ENCODE measurements at regions not wholly inside any gene's neighbourhood (a gene's known extent, or its start where the extent isn't known, plus 50 kb on each side); places are given as distances from the start of the nearest gene placed in this dataset.

DNA sequence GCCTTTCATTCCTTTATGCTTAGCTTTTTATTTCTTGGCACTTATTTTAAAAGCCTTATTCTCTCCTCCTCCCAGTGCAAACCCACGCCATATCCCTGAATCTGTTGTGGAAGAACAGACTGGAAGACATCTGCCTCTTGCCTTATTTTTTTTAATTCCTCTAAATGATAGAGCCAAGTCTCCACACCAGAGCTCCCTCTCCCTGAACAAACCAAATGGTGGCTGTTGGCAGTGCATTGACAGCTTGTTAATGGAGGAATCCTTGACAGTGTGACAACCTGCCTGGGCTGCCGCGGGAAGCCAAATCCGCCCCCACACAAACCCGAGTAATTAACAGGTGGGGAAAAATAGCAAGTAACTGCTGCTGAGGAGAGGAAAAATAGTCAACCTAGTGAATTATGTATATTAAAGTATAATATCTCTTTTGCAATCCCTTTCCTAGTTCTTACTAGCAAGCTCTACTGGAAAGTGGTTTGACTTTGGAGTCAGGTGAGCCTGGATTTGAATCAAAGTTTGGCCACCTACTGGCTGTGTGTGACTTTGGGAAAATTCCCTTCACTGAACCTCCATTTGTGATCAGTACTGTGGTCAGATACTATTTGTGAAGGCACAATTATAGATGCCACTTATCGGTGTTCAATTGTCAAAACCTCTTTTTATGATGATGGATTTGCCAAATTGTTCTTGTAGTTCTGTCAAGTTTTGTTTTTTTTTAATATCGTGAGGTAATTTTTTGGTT is 589.6 kb downstream of the PDCD6IP start:
- TF ChIP-seq POLR2A (IDR thresholded peaks at IDR 0.05; ENCODE audit: low read depth, low read length), result no peak
- no peak for TF ChIP-seq TAF1 (IDR thresholded peaks at IDR 0.05; ENCODE audit: borderline replicate concordance, low read depth, low read length)

Measured in GM12892 (cell line).